SHP77 treated with DMSO at 0.1 percent for 48 hours (cell line): ENCODE measurements at regions not wholly inside any gene's neighbourhood (a gene's known extent, or its start where the extent isn't known, plus 50 kb on each side); places are given as distances from the start of the nearest gene placed in this dataset.
"Not testable (repeated sequence)": the region's sequence is repeated elsewhere in the genome, so short reads cannot be mapped to it uniquely, and the experiment has no call there.

ENCODE experiments used
- DNase-seq: peaks from one replicate; lab custom pipeline; 2025; lab: John Stamatoyannopoulos, UW

GRCh38 chr6:49097664-49098063 lies 365.4 kb downstream of the MMUT start:
- DNase-seq = not testable (repeated sequence)

GRCh38 chr6:49097116-49097515 lies 365.9 kb downstream of the MMUT start:
- DNase-seq = no peak

- no peak for DNase-seq
Observed at GRCh38 chr6:49088631-49089030, 374.4 kb downstream of the MMUT start.

GRCh38 chr6:49087369-49087768 lies 375.7 kb downstream of the MMUT start:
- no peak for DNase-seq

- DNase-seq = no peak
Observed at GRCh38 chr6:49082611-49083010, 380.4 kb downstream of the MMUT start.

GRCh38 chr6:49072885-49073620 lies 390.0 kb downstream of the MMUT start:
- no peak for DNase-seq

GRCh38 chr6:49072146-49072545 lies 390.9 kb downstream of the MMUT start:
- no peak for DNase-seq

- DNase-seq = no peak
Observed at GRCh38 chr6:49070411-49070810, 392.6 kb downstream of the MMUT start.

- DNase-seq = no peak
Observed at GRCh38 chr6:49054311-49054710, 408.7 kb downstream of the MMUT start.

GRCh38 chr6:49052901-49053300 lies 410.2 kb downstream of the MMUT start:
- DNase-seq = no peak

- DNase-seq = no peak
Observed at GRCh38 chr6:49051281-49051680, 411.8 kb downstream of the MMUT start.

GRCh38 chr6:49050584-49050983 lies 412.5 kb downstream of the MMUT start:
- no peak for DNase-seq

- DNase-seq = no peak
Observed at GRCh38 chr6:49038294-49038822, 424.7 kb downstream of the MMUT start.

- no peak for DNase-seq
Observed at GRCh38 chr6:49030251-49031020, 432.6 kb downstream of the MMUT start.

- no peak for DNase-seq
Observed at GRCh38 chr6:49027644-49028043, 435.4 kb downstream of the MMUT start.

- DNase-seq = no peak
Observed at GRCh38 chr6:49025273-49026240, 437.5 kb downstream of the MMUT start.

- DNase-seq = no peak
Observed at GRCh38 chr6:49004801-49005200, 458.3 kb downstream of the MMUT start.

GRCh38 chr6:49003348-49003747 lies 459.7 kb downstream of the MMUT start:
- DNase-seq = no peak

- no peak for DNase-seq
Observed at GRCh38 chr6:49001856-49002541, 461.1 kb downstream of the MMUT start.

GRCh38 chr6:48998574-48998973 lies 464.5 kb downstream of the MMUT start:
- no peak for DNase-seq

- no peak for DNase-seq
Observed at GRCh38 chr6:48996461-48997119, 466.5 kb downstream of the MMUT start.
